ENCODE measurements at regions not wholly inside any gene's neighbourhood (a gene's known extent, or its start where the extent isn't known, plus 50 kb on each side); places are given as distances from the start of the nearest gene placed in this dataset.
"Not testable (repeated sequence)": the region's sequence is repeated elsewhere in the genome, so short reads cannot be mapped to it uniquely, and the experiment has no call there.

DNA sequence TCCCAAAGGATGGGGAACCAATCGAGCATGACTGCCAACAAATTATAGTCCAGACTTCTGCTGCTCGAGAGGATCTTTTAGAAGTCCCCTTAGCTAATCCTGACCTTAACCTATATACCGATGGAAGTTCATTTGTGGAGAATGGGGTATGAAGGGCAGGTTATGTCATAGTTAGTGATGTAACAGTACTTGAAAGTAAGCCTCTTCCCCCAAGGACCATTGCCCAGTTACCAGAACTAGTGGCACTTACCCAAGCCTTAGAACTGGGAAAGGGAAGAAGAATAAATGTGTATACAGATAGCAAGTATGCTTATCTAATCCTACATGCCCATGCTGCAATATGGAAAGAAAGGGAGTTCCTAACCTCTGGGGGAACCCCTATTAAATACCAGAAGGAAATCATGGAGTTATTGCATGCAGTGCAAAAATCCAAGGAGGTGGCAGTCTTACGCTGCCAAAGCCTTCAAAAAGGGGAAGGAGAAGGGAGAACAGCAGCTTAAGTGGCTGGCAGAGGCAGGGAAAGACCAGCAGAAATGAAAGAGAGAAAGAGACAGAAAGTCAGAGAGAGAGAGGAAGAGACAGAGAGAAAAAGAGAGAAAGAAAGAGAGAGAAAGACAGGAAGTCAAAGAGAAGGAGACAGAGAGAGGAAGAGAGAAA, 224.4 kb upstream of the SLC8A1 start:
- DNase-seq (ENCODE audit: extremely low read depth in 1 of 2, low read depth in 1 of 2): not testable (repeated sequence)

DNA sequence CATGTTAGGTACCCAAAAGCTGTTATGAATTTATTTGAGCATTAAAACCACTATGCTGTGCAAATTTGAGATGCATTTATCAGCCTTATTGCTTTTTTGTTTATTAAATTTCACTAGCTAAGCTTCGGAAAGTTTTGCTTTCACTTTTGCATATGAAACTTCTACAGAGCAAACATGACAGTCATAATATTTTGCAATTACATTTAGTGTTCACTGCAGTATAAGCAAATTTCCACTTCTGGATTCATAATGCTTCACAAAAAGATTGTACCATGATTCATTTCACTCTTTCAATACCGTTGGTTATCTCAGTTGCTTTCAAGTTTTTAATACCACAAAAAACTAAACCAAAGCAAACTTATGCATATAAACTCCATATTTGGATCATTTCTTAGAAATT, 228.7 kb upstream of the SLC8A1 start:
- DNase-seq (ENCODE audit: extremely low read depth in 1 of 2, low read depth in 1 of 2): no peak

DNA sequence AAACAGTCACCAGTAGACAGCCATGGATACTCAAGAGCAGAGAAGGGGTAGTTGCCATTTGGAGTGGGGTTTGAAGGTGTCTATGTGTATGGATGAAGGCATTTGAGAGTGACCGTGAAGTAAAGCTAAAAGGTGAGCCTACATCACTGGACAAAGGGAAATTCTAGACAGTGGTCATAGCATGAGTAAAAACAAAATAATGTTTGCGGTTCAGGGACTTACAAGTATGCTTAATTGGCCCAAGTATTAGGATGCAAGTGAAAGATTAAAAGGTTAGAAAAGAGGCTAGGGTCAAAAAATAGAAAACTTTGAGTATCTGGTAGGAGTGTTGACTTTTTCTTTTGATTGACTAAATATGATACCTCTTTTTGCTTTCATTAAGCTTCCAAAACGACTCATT, 238.1 kb upstream of the SLC8A1 start:
- no peak for DNase-seq (ENCODE audit: extremely low read depth in 1 of 2, low read depth in 1 of 2)

DNA sequence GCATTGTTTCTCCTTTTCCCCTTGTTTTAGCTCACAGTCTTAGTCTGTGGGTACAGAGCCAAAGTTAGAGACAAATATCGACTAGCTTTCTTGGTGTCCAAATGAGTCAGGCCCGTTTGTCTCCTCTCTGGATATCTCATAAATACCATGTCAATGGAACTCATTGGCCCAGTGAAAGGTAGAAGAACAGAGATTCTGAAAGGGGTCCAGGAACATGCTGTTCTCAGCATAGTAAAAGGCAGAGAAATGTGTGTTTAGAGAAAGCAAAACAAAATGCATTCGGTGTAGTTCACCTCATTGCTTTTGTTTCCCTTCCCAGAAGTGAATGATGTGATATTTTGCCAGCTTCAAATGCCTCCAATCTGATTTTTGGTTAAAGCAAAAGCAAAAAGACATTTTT, 238.6 kb upstream of the SLC8A1 start:
- no peak for DNase-seq (ENCODE audit: extremely low read depth in 1 of 2, low read depth in 1 of 2)

DNA sequence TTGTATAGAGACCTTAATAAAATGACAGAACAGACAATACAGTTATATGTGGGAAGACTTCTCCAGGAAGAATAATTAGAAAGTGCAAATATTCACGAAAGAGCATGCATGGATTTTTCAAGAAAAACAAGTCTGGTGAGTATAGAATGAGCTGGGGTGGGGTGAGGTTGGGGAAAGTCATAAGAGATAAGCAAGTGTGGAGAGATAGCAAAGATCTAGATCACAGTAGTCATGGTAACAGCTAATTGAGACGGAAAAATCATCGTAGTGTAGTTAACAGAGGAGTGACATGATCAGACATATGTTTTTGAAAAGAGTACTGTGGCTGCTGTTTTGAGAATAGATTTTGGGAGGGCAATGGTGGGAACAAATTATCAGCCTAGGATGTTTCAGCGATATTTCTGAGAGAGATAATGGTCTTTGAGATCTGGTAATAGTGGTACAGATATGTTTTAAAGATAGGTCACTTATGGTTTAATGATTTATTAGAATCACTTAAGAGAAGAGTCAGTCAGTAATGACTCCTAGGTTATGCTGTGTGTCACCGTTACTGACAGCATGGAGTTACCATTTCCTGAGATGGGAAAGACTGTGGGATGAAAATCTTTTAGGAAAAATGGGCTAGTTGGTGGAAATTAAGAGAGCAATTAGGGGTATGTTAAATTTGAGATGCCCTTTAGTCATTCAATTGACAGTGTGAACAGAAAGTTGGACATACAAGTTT, 248.5 kb upstream of the SLC8A1 start:
- no peak for DNase-seq (ENCODE audit: extremely low read depth in 1 of 2, low read depth in 1 of 2)

DNA sequence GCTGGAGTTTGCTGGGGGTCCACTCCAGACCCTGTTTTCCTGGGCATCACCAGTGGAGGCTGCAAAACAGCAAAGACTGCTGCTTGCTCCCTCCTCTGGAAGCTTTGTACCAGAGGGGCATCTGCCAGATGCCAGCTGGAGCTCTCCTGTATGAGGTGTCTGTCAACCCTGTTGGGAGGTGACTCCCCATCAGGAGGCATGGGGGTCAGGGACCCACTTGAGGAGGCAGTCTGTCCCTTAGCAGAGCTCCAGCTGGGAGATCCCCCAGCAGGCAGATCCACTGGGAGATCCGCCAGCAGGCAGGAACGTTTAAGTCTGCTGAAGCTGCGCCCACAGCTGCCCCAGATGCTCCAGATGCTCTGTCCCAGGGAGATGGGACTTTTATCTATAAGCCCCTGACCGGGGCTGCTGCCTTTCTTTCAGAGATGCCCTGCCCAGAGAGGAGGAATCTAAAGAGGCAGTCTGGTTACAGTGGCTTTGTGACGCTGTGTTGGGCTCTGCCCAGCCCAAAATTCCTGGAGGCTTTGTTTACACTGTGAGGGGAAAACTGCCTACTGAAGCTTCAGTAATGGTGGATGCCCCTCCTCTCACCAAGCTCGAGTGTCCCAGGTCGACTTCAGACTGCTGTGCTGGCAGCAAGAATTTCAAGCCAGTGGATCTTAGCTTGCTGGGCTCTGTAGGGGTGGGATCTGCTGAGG, 260.5 kb upstream of the SLC8A1 start:
- not testable (repeated sequence) for DNase-seq (ENCODE audit: extremely low read depth in 1 of 2, low read depth in 1 of 2)

DNA sequence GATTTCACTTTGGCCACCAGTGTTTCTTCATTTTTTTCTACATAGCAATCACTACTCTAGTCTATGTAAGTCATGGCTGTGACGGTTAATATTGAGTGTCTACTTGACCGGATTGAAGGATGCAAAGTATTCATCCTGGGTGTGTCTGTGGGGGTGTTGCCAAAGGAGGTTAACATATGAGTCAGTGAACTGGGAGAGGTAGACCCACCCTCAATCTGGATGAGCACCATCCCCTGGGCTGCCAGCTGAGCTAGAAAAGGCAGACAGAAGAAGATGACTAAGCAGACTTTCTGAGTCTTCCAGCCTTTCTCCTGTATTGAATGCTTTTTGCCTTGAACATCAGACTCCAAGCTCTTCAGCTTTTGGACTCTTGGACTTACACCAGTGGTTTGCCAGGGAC, 265.0 kb upstream of the SLC8A1 start:
- no peak for DNase-seq (ENCODE audit: extremely low read depth in 1 of 2, low read depth in 1 of 2)

DNA sequence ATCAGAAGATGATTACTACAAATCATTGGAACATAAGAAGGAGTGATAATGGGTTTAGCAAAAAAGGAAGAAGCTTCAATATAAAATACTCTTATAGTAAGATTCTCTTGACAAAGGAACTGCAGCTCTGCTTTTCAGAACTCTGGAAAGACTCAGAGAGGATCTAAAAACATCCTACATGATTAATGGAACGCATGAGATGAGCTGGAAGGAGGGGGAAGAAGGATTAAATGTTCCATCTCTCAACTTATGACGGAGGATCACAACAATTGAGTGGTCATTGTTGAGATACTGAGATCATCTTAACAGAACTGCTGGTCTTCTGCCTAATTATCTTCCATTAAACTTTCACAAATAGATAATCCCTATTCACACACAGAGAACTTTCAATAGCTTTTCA, 267.5 kb upstream of the SLC8A1 start:
- DNase-seq (ENCODE audit: extremely low read depth in 1 of 2, low read depth in 1 of 2): no peak

DNA sequence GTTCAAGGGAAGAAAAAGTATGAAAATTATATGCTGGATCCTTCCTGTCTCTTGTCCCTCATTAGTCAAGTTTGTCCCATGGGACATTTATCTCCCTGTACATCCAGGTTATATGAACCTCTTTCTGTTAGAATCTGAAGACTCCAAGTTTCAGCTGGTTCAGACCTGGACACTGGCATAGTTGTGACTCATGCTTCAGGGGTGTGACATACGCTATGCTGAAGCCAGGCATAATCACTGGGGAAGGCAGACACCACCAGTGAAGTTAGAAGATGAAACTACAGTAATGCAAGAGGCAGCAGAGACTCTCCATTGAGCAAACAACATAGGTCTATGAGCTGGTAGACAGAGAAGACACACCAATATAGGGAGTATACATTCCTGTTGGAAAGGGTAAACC, 269.7 kb upstream of the SLC8A1 start:
- DNase-seq (ENCODE audit: extremely low read depth in 1 of 2, low read depth in 1 of 2): no peak

DNA sequence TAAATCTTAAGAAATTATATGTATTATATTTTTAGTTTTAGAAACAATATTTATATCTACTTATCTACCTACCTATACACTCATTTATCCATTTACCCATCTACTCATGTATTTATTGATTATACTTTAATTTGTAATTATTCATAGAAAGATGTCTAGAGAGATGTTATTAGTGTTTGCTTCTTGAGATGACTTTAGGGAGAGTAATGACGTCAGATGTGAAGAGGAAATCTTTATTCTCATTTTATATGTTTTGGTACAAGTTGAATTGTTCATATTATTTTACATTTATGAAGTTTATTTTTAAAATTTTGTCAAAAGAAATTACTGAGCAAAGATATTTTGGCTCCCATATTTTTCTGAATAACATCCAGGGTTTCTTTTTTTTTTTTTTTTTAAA, 271.3 kb upstream of the SLC8A1 start:
- no peak for DNase-seq (ENCODE audit: extremely low read depth in 1 of 2, low read depth in 1 of 2)

DNA sequence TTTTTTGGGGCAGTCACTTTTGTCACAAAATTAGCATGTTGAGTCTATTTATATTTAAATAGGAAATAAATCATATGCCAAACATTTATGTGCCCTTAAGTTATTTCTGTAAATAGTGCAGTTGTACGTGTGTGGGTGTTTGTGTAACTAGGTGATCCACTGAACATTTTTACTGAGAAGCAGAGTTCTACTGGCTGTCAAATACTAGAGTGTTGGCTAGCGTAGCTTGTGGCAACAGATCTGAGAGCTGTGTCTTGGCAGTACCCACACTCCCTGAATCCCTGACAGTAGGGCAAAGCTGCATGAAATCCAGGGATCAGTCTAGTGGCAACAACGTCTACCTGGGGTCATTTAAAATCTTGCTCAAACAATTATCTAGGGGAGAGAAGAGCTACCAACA, 273.1 kb upstream of the SLC8A1 start:
- no peak for DNase-seq (ENCODE audit: extremely low read depth in 1 of 2, low read depth in 1 of 2)

DNA sequence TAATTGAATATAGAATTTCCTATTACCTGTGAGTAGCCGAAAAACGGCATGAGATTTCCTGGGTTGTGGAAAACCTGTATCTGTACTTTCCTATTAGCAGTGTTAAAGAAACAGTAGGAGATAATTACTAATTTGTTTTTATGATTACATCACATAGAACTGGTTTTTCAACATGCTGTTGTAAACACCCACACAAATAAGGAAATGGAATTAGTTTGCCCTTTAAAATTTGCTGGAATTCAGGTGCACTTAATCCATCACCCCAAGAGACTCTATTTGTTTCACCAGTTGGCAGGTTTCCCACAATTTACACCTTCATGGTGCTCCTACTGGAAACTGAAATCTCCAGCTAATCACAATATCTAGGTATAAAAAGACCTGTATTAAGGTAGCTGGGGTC, 274.1 kb upstream of the SLC8A1 start:
- no peak for DNase-seq (ENCODE audit: extremely low read depth in 1 of 2, low read depth in 1 of 2)

DNA sequence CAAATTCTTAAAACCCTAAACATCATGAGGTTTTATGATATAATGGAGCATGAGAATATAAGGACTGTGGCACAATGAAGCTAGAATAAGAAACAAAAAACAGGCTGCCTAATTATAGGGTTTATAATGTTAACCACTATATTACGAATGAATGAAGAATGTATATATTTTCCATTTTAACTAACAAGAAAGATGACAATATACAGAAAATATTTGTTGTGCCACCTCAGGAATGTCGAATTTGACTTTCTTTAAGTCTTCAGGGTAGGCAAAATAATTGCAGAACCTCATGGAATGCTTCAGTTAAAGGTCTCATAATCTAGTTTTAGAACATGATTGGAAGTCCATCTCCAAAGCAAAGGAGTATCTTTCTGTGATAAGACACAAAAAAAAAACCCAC, 282.9 kb upstream of the SLC8A1 start:
- no peak for DNase-seq (ENCODE audit: extremely low read depth in 1 of 2, low read depth in 1 of 2)

DNA sequence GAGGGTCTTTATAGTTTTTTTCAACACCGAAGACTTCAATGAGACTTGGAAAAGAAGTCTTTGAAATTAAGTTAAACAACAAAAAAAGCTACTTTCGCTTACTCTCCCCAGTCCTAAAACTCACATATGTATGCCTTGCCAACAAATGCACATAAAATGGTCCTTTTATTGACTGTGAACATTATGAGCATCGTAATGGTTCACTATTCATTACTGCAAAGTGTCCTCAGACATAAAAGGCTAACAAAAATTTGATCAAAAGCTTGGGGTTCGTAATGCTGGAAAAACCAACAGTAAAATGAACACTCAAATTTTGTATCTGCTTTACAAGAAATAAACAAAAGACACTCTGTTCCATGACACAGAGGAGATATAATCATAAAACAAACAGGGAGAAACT, 285.3 kb upstream of the SLC8A1 start:
- DNase-seq (ENCODE audit: extremely low read depth in 1 of 2, low read depth in 1 of 2): no peak

DNA sequence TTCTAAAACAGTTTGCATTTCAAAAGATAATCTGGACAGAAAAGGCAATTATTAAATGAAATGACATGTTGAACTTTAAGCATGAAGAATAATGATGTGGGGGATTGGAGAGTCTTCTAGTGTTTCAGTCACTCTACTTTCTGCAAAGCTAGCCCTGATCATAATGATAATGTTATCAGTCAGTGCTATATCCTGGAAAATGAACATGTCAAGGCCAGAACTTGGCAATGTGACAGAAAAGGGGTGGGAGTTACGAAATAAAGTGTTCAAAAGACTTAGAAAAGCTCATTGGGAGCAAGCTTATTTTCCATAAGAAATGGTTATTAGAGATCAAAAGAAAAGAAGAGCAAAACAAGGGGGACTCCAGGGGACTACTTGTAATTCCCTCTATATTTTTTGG, 288.5 kb upstream of the SLC8A1 start:
- DNase-seq (ENCODE audit: extremely low read depth in 1 of 2, low read depth in 1 of 2): no peak

DNA sequence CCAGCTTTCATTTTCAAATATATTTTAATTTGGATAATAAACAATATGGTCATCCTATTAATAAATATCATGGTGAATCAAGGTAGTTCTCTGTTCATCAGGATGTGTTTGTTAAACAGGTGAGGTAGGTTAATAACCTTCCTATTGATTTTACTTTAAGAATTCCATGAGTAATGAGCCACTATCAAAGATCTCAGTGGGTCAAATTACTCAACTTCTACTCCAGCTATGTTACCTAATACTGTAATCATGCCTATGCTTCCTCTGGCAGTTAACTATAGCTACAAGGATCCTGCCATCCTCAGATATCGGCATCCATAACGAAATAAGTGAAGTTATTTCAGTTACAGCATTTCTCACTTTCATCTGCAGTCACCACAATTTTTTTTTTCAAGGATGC, 289.6 kb upstream of the SLC8A1 start:
- DNase-seq (ENCODE audit: extremely low read depth in 1 of 2, low read depth in 1 of 2): no peak

DNA sequence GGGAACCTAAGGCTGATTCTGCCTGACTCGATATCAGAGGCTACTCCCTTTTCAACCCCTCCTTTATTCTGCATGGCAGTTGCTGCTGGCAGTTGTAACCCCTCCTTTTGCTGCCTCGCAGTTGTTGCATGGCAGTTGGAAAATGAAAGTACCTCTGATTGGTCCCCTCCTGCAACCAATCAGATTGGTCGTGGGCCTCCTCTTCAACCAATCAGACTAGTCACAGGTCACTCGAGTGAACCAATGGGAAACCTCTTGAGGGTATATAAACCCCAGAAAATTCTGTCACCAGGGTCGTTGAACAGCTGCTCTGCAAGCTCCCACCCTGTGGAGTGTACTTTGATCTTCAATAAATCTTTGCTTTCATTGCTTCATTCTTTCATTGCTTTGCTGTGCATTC, 294.3 kb upstream of the SLC8A1 start:
- DNase-seq (ENCODE audit: extremely low read depth in 1 of 2, low read depth in 1 of 2): no peak

DNA sequence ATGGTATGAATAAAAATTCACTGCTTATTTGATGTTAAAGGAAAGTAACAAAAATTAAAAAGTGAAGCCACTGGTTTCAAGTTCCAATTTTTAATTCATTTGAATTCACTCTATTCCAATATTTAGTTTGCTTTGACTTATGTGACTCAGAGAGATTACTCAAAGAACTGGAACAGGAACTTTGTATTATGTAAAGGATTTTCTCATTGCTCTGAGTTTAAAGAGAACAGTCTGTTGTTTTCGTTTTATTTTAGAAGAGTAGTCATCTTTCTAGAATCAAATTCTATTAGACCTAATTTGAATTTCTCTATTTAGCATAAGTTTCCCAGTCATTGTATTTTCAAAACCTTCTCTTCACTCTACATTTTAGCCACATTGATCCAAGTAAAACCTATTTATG, 300.1 kb upstream of the SLC8A1 start:
- DNase-seq (ENCODE audit: extremely low read depth in 1 of 2, low read depth in 1 of 2): no peak

DNA sequence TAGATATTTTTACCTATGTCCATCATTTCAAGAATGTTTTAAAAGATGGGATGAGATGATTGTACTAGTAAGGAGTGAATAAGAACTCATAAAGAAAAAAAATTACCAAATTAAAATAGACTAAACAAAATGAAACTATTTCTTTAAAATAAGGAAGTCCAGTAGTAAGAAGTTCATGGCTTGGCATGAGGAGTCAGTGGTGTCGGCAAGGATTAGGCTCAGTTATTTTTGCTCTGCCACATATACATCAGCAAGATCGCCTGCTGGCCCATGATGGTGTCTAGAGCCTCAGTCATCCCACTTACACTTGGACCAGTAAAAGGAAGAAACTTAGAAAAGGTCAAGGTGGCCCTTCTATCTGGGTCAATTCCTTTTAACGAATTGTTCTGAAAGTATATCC, 300.9 kb upstream of the SLC8A1 start:
- no peak for DNase-seq (ENCODE audit: extremely low read depth in 1 of 2, low read depth in 1 of 2)

DNA sequence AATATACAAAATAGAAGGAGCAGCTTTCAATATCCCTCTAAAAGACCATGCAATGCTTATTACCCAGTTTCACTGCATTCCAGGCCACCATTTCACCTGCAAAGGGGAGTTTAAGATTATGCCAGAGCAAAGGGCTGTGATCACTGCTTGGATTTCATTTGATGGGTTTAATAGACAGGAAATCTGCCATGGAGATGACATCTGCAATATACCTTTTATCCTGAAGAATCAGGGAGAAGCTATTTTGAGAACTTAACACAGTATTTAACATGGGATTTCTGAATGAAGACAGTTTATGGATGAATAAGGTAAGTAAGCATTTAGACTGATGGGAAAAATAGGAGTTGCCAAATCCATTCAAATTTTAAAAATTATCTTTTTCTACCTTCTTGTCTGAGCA, 303.0 kb upstream of the SLC8A1 start:
- DNase-seq (ENCODE audit: extremely low read depth in 1 of 2, low read depth in 1 of 2): no peak

DNA sequence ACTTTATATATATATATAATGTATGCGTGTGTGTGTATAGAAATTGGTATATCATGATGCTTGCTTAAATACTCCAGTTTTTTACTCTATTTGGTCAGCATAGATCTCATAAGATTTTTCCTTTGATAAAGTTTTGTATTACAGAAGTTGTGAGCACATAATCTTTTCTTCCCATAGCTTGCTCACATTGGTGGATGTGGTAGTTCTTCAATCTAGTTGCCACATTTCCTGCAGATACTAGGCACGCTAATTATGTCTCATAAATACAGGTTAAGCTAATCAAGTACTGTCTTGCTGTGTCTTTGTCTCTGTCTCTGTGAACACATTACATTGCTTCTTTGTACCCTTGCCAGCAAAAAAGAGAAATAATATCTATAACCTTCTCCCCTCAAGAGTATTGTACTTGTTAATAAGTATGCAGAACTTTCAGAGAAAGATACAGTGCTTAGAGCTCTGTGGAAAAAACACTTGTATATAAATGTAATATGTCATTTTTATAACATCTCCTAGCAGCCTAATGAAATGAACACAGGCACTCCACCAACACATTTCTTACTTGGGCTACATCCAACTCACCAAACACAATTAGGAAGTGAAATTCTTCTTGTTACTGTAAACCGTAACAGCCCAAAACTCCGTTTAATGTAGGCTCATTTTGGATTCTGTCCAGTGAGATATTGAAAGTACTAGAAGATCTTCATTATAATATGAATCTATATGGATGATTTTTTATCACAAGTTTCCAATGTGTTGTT, 306.7 kb upstream of the SLC8A1 start:
- no peak for DNase-seq (ENCODE audit: extremely low read depth in 1 of 2, low read depth in 1 of 2)
